ENCODE measurements at regions not wholly inside any gene's neighbourhood (a gene's known extent, or its start where the extent isn't known, plus 50 kb on each side); places are given as distances from the start of the nearest gene placed in this dataset.

DNA sequence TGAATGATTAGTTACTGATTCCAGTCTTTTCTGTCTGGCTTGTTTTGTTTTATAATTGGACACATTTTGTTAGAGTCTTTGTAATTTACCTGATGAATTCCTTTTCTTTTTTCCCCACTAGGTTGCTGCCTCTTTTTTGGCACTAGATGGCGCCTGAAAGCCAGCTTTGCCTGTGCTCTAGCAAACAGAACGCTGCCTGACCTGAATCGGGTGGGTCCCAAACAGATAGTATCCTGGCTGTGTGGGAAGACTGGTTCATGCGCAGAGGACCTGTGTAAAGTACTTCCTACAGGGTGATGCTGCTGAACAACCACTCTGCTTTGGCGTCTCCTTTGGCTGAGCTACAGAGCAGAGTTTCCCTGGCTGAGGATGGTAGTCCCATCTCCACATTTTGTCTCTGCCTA lies 288.2 kb downstream of the IKZF2 start:
- Histone ChIP-seq H3K79me2 (ENCODE audit: insufficient read depth) (no peaks in the 10 kb centered on the region), H2AFZ (ENCODE audit: low read depth) (no peak overlapping the region), H3K27me3 (ENCODE audit: insufficient read depth) (no peaks in the 10 kb centered on the region), H3F3A (replicated peaks; ENCODE audit: insufficient read depth) (no peaks in the 10 kb centered on the region), H3K9me2 (no peaks in the 10 kb centered on the region), H3K4me3 (ENCODE audit: low read depth in 2 of 2, low read length in 1 of 2) (no peak overlapping the region), H3K4me2 (no peak overlapping the region), H3K9ac (no peak overlapping the region), H4K20me1 (ENCODE audit: insufficient read depth) (no peaks in the 10 kb centered on the region), H3K27ac (ENCODE audit: low read depth in 2 of 2, low read length in 1 of 2) (no peak overlapping the region), H3K9me3 (peaks cover 15% of the 10 kb centered on the region; the same call in 1 of the 2 replicates), H3K36me3 (replicated peaks in 1 of 2; ENCODE audit: control insufficient read depth in 1 of 2, insufficient read depth in 2 of 2, low read length in 1 of 2) (no peaks in the 10 kb centered on the region), H3K4me1 (ENCODE audit: control insufficient read depth in 1 of 2, insufficient read depth in 2 of 2, low read depth in 1 of 2, low read length in 1 of 2) (peaks cover 0 to 1% of the 10 kb centered on the region in 2 experiments; a peak in 1 of 4 replicates)
- CTCF ChIA-PET, result interaction anchor here (1.0 to 2.0 kb wide), 4 partner anchors 27 to 294 kb away, joined by 3 to 8 read pairs (median 4); no protein-coding TSS in a partner anchor
- TF ChIP-seq SMC3 (IDR thresholded peaks at IDR 0.05; ENCODE audit: low read depth, low read length), result peak; percentile 19; the same call in 1 of the 2 replicates
- TF ChIP-seq GATA2 (CRISPR knock-in tag; IDR thresholded peaks at IDR 0.05), result no peak
- no peak for TF ChIP-seq TAF1 (IDR thresholded peaks at IDR 0.05; ENCODE audit: borderline replicate concordance, low read depth, low read length)
- peak; percentile 29; the same call in 1 of the 2 replicates for TF ChIP-seq TCF12 (IDR thresholded peaks at IDR 0.05)
- peak; percentile 59 for TF ChIP-seq RAD21 (IDR thresholded peaks at IDR 0.05; ENCODE audit: low read length)
- no peak for TF ChIP-seq TEAD4 (IDR thresholded peaks at IDR 0.05; ENCODE audit: borderline replicate concordance, insufficient read depth)
- no peak for TF ChIP-seq SIN3A (IDR thresholded peaks at IDR 0.05; ENCODE audit: borderline replicate concordance, low read depth, low read length)
- TF ChIP-seq, protein P1, sequence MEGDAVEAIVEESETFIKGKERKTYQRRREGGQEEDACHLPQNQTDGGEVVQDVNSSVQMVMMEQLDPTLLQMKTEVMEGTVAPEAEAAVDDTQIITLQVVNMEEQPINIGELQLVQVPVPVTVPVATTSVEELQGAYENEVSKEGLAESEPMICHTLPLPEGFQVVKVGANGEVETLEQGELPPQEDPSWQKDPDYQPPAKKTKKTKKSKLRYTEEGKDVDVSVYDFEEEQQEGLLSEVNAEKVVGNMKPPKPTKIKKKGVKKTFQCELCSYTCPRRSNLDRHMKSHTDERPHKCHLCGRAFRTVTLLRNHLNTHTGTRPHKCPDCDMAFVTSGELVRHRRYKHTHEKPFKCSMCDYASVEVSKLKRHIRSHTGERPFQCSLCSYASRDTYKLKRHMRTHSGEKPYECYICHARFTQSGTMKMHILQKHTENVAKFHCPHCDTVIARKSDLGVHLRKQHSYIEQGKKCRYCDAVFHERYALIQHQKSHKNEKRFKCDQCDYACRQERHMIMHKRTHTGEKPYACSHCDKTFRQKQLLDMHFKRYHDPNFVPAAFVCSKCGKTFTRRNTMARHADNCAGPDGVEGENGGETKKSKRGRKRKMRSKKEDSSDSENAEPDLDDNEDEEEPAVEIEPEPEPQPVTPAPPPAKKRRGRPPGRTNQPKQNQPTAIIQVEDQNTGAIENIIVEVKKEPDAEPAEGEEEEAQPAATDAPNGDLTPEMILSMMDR (IDR thresholded peaks at IDR 0.05), result peak; percentile 63
- 27% methylated on average over 5 of the region's 5 CpGs for WGBS (ENCODE audit: low lambda C conversion rate)
- POLR2A ChIA-PET, result no interaction called here
- peak; percentile 6 for DNase-seq

DNA sequence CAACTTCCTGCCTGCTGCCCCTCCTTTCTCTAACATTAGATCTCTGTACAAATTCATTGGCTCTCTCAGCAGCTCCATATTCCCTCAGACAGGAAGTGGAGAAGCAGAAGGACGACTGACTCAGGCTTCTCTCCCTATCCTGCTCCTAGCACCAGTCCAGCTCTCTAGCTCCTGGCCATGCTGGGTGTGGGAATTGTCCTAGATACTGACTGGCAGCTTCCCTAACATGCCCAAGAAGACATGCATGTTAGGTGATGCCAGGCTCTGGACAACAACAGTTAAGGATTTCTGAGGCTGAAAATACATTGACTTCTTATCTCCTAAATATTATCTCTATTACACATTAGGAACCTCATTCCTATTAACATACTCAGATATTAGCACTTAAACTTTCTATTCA lies 292.9 kb downstream of the IKZF2 start:
- TF ChIP-seq, protein P2, sequence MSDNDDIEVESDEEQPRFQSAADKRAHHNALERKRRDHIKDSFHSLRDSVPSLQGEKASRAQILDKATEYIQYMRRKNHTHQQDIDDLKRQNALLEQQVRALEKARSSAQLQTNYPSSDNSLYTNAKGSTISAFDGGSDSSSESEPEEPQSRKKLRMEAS (IDR thresholded peaks at IDR 0.05; ENCODE audit: low read depth), result no peak
- no peak for TF ChIP-seq FOSL2 (IDR thresholded peaks at IDR 0.05; ENCODE audit: borderline replicate concordance, low read depth)
- no peak for TF ChIP-seq MEF2A (IDR thresholded peaks at IDR 0.05; ENCODE audit: borderline replicate concordance, low read depth)
- TF ChIP-seq GABPA (IDR thresholded peaks at IDR 0.05; ENCODE audit: low read depth), result no peak
- TF ChIP-seq POLR2AphosphoS5 (IDR thresholded peaks at IDR 0.05; ENCODE audit: low read depth, low read length), result no peak
- no peak for TF ChIP-seq SMC3 (IDR thresholded peaks at IDR 0.05; ENCODE audit: low read depth, low read length)
- no peak for TF ChIP-seq NRF1 (IDR thresholded peaks at IDR 0.05; ENCODE audit: low read depth, low read length)
- TF ChIP-seq ELF1 (IDR thresholded peaks at IDR 0.05), result no peak
- no peak for TF ChIP-seq GATA2 (CRISPR knock-in tag; IDR thresholded peaks at IDR 0.05)
- TF ChIP-seq EP300 (IDR thresholded peaks at IDR 0.05; ENCODE audit: borderline replicate concordance in 1 of 2, low read depth in 1 of 2, low read length in 1 of 2), result no peak
- TF ChIP-seq, protein P3, sequence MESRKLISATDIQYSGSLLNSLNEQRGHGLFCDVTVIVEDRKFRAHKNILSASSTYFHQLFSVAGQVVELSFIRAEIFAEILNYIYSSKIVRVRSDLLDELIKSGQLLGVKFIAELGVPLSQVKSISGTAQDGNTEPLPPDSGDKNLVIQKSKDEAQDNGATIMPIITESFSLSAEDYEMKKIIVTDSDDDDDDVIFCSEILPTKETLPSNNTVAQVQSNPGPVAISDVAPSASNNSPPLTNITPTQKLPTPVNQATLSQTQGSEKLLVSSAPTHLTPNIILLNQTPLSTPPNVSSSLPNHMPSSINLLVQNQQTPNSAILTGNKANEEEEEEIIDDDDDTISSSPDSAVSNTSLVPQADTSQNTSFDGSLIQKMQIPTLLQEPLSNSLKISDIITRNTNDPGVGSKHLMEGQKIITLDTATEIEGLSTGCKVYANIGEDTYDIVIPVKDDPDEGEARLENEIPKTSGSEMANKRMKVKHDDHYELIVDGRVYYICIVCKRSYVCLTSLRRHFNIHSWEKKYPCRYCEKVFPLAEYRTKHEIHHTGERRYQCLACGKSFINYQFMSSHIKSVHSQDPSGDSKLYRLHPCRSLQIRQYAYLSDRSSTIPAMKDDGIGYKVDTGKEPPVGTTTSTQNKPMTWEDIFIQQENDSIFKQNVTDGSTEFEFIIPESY (IDR thresholded peaks at IDR 0.05; ENCODE audit: borderline replicate concordance, low read depth), result no peak
- TF ChIP-seq, protein P4, sequence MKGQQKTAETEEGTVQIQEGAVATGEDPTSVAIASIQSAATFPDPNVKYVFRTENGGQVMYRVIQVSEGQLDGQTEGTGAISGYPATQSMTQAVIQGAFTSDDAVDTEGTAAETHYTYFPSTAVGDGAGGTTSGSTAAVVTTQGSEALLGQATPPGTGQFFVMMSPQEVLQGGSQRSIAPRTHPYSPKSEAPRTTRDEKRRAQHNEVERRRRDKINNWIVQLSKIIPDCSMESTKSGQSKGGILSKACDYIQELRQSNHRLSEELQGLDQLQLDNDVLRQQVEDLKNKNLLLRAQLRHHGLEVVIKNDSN (IDR thresholded peaks at IDR 0.05; ENCODE audit: borderline replicate concordance, low read depth), result no peak
- no peak for TF ChIP-seq RCOR1 (IDR thresholded peaks at IDR 0.05; ENCODE audit: low read length)
- no peak for TF ChIP-seq EZH2phosphoT487 (IDR thresholded peaks at IDR 0.05; ENCODE audit: borderline replicate concordance, low read depth)
- TF ChIP-seq CHD2 (IDR thresholded peaks at IDR 0.05; ENCODE audit: low read length, partially characterized antibody), result no peak
- TF ChIP-seq TAF1 (IDR thresholded peaks at IDR 0.05; ENCODE audit: borderline replicate concordance, low read depth, low read length), result no peak
- Histone ChIP-seq H3K9me3 (peaks cover 8% of the 10 kb centered on the region; the same call in 1 of the 2 replicates), H3K4me3 (ENCODE audit: low read depth in 2 of 2, low read length in 1 of 2) (no peak overlapping the region), H3K9me2 (no peaks in the 10 kb centered on the region), H3K27me3 (ENCODE audit: insufficient read depth) (no peaks in the 10 kb centered on the region), H3K79me2 (ENCODE audit: insufficient read depth) (no peaks in the 10 kb centered on the region), H4K20me1 (ENCODE audit: insufficient read depth) (no peaks in the 10 kb centered on the region), H3F3A (replicated peaks; ENCODE audit: insufficient read depth) (no peaks in the 10 kb centered on the region), H3K4me1 (ENCODE audit: control insufficient read depth in 1 of 2, insufficient read depth in 2 of 2, low read depth in 1 of 2, low read length in 1 of 2) (peaks cover 0 to 7% of the 10 kb centered on the region in 2 experiments; a peak in 1 of 4 replicates), H3K4me2 (no peak overlapping the region), H2AFZ (ENCODE audit: low read depth) (no peak overlapping the region; the same call in 1 of the 2 replicates), H3K36me3 (replicated peaks in 1 of 2; ENCODE audit: control insufficient read depth in 1 of 2, insufficient read depth in 2 of 2, low read length in 1 of 2) (no peaks in the 10 kb centered on the region), H3K27ac (ENCODE audit: low read depth in 2 of 2, low read length in 1 of 2) (no peak overlapping the region), H3K9ac (no peak overlapping the region)
- no peak for DNase-seq
- ChIA-PET CTCF (interaction anchor here (1.0 kb wide), 1 partner anchor 34 kb away, joined by 4 read pairs; no protein-coding TSS in a partner anchor), POLR2A (no interaction called here)
- WGBS (ENCODE audit: low lambda C conversion rate), result 43% methylated on average over 1 of the region's 1 CpG
